GM18519 (cell line): ENCODE measurements at regions not wholly inside any gene's neighbourhood (a gene's known extent, or its start where the extent isn't known, plus 50 kb on each side); places are given as distances from the start of the nearest gene placed in this dataset.

Experiments
- ATAC-seq: cut with Tn5 transposase; IDR thresholded peaks from one replicate; pipeline ENCODE4 v1.9.1; 2021; ENCODE audit warnings: mild to moderate bottlenecking, moderate library complexity; ENCODE audit not compliant: unreplicated experiment, low FRiP score

GRCh38 chr13:73259061-73260017, 200.5 kb downstream of the KLF5 start:
- ATAC-seq = no peak

DNA sequence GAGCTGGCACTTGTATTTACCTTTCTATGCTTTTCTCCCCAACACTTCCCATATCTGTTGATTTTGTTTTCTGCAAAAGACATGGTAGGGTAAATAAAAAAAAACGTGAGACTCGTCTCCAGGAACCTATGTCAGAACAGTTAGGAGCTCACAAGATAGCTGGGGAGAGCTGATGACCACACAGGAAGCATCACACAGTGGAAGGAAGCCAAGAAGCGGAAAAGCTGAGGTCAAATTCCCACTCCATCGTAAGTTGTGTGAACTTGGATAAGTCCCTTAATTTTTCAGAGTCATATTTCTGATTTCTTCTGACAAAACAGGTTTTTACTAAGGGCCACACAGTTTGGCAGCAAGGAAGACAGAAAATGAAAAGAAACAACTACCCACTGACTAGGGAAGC, 199.6 kb downstream of the KLF5 start:
- no peak for ATAC-seq

DNA sequence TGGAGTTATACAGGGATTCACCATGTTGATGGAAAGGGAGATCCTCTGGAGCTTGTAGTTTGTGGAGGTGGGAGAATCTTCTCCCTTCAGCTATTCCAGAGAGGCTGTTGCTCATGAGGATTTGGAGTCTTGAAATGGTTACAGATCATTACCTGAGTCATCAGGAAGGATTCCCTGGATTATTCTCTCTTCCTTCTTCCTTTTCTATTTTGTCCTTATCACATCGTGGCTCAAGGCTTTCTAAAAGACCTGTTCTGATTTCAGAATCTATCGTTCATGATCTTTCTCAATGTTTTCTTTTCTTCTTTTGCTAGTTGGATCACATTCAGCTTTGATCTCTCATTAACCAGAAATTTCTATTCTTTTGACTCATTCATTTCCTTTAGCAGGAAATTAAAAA, 196.0 kb downstream of the KLF5 start:
- ATAC-seq = no peak

DNA sequence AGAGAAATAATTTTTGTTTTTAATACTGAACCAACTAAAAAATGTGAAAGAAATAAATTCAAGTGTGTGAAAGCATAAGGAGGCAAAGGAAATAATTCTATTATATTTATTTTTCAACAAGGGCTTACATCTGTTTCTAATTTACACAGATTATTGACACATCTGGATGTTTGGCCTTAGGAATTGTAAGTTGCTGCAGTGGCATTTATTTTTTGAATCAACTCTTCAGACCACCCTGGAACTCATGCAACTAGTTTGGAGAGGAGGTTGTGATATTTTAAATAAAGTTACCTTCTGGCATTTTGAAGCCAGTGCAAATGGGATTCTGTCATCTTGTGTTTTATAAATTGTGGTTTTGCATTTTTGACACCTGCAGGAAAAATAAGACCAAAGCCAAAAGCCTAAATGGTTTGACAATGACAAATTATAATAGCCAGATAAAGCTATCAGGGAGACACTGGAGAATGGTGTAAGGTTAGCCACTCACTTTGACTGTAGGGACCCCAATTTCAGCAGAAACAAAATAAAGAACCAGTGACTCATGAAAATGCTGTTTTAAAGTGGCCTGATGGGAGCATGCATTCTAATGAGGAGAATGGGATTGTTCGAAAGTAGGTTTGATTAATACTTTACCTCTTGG, 192.9 kb downstream of the KLF5 start:
- no peak for ATAC-seq

- ATAC-seq = no peak
These were observed 191.3 kb downstream of the KLF5 start for GRCh38 chr13:73250061-73250460.

GRCh38 chr13:73248711-73249580, 190.1 kb downstream of the KLF5 start:
- no peak for ATAC-seq

DNA sequence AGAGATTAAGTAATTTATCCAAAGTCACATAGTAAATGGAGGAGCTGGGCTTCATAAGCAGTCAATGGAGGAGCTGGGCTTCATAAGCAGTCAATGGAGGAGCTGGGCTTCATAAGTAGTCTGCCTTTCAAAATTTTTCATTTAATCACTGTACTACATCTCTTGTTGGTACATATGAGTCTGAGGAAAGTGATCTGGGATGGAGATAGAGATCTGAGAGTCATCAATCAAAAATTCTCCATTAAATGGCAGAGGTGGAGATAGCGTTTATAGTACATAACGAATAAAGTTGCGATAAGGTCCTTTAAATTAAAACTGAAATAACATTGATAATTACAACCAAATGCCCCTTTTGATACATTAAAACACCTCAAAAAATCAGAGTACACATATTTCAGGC, 189.3 kb downstream of the KLF5 start:
- ATAC-seq = no peak

DNA sequence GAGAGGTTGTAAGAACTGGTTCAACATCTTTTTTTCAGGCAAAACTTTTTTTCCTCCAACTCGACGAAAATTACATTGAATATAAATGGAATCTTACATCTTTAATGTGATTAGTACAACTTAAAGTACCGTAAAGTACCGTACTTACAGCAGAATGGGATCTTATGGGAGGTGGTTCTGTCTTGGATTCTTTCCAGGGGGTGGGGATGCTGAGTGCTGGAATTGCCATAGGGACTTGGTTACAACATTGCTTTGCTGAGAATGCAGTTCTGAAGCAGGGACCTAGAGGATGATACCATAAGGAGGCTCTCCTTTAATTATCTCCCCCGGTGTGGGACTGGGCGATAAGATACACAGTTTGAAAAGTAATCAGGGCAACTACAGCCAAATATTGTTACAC, 186.4 kb downstream of the KLF5 start:
- ATAC-seq = no peak

GRCh38 chr13:73244467-73244866, 185.7 kb downstream of the KLF5 start:
- ATAC-seq = no peak

- ATAC-seq = no peak
These were observed 183.8 kb downstream of the KLF5 start for GRCh38 chr13:73242515-73243015.

DNA sequence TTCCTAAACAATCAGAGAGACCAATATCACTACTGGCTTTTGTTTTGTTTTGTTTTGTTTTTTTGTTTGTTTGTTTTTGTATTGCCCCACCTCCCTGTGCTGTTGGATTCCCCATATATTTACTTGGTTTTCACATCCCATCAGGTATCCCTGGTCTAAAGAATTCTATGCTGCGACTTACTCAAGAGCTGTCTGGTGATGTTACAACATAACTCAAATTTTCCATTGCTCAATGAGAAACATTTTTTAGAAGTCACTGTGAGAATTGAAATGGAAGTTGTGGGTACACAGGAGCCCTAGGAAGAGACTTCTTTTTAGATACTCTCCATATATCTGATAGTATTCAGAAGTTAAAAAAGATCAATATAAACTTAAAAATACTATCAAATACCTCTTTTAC, 181.4 kb downstream of the KLF5 start:
- no peak for ATAC-seq

GRCh38 chr13:73235385-73235784, 176.6 kb downstream of the KLF5 start:
- ATAC-seq = no peak

- ATAC-seq = no peak
These were observed 172.7 kb downstream of the KLF5 start for GRCh38 chr13:73231471-73231870.

GRCh38 chr13:73230716-73231115, 171.9 kb downstream of the KLF5 start:
- no peak for ATAC-seq

DNA sequence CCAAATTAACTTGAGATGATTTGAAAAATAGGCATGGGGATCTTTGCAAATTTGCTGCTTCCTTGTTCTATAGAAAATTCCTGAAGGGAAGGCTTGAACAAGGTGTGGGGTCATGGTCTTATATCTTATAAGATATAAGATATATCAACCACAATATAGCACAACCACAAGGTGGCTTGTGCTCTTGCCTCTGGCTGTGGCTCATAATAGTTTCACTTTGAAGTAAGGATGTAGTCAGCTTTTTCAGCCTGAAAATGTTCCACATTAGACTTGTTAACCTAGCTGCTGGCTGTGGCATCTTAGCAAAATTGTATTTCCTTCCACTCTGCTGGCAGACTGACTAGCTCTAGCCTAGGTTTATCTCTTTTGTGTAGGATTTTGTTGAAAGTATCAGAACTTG, 169.7 kb downstream of the KLF5 start:
- ATAC-seq = no peak

- no peak for ATAC-seq
These were observed 167.2 kb downstream of the KLF5 start for GRCh38 chr13:73225990-73226389.

DNA sequence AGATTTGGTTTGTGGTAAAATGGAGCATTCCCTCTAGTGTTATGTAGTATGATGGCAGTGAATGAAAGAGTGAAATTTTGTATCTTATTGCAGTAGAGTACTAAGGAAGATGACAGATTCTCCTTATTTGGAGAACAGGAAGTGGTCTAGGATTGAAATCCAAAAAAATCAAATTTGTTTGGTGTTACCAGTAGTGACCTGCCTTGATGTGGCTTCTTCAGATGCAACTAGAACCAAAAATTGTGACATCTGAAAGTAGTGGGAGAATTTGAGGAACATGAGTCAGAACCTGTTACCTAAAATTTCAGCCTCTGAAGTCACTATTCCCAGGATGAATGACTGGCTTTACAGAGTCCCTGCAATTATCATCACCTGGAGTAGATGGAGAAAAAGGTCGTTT, 165.9 kb downstream of the KLF5 start:
- ATAC-seq = no peak

GRCh38 chr13:73223372-73223781, 164.6 kb downstream of the KLF5 start:
- ATAC-seq = no peak

DNA sequence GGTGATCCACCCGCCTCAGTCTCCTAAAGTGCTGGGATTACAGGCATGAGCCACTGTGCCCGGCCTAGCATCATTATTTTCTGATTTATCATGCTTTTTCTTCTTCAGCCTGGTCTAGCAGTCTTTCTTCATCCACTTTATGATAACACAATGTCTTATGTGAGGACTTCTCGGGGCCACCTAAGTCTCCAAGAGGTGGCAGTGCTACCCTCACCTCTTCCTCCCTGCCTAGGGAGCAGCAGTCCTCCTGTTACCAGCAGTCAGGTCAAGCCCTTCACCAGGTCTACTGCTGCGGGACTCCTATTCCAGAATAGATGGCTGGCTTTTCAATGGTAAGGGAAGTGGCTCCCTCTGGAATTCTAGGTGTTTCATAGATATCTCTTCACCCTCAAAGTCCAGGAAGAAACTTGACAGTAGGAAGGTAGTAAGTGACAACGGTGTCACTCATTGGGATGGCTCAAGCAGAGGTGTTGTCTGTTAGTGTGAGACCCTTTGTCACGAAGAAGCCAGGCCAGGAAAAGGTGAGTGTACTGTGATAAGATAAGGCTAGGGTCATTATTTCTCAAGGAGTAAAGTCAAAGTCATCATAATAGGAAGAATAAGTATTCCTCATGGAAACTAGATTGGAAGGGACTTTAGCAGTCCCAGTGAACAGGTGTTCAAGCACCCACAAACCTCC, 164.0 kb downstream of the KLF5 start:
- no peak for ATAC-seq
